GM12864 (cell line): ENCODE measurements at regions not wholly inside any gene's neighbourhood (a gene's known extent, or its start where the extent isn't known, plus 50 kb on each side); places are given as distances from the start of the nearest gene placed in this dataset.

ENCODE experiments used
- DNase-seq: peaks from one replicate; pipeline ENCODE4 v3.0.0-alpha.2; 2011; ENCODE audit warnings: low read depth
- H3K4me3 ChIP-seq: 2 replicates; pipeline ENCODE4 v1.5.1; 2011; ENCODE audit warnings: mild to moderate bottlenecking, low read depth, low read length, control low read depth
- CTCF ChIP-seq: IDR thresholded peaks from 2 replicates; pipeline ENCODE4 v1.5.1; 2011; ENCODE audit warnings: low read depth, mild to moderate bottlenecking, moderate library complexity, low read length, control low read depth, inconsistent platforms; ENCODE audit errors: missing control alignments

- no peak for DNase-seq
- H3K4me3 ChIP-seq, result no peak overlapping the region
- no peak for TF ChIP-seq CTCF
These were observed 121.3 kb upstream of the SPACA7 start for GRCh38 chr13:112254900-112255299.

- no peak for TF ChIP-seq CTCF
- no peak for DNase-seq
- no peak overlapping the region for H3K4me3 ChIP-seq
These were observed 120.5 kb upstream of the SPACA7 start for GRCh38 chr13:112255550-112256120.

- no peak for DNase-seq
- no peak overlapping the region for H3K4me3 ChIP-seq
- TF ChIP-seq CTCF, result no peak
These were observed 119.2 kb upstream of the SPACA7 start for GRCh38 chr13:112256716-112257494.

GRCh38 chr13:112259511-112259910 is 116.6 kb upstream of the SPACA7 start:
- no peak for TF ChIP-seq CTCF
- no peak overlapping the region for H3K4me3 ChIP-seq
- DNase-seq, result no peak

GRCh38 chr13:112260108-112261055 is 115.8 kb upstream of the SPACA7 start:
- no peak overlapping the region for H3K4me3 ChIP-seq
- DNase-seq, result no peak
- TF ChIP-seq CTCF, result no peak

GRCh38 chr13:112261924-112262323 is 114.2 kb upstream of the SPACA7 start:
- H3K4me3 ChIP-seq, result no peak overlapping the region
- TF ChIP-seq CTCF, result no peak
- DNase-seq, result no peak
